NK-92 treated with Interleukin-12 subunit alpha and Interleukin-12 subunit beta, amount 100 ng/mL, for 24 hours (cell line): ENCODE measurements at regions not wholly inside any gene's neighbourhood (a gene's known extent, or its start where the extent isn't known, plus 50 kb on each side); places are given as distances from the start of the nearest gene placed in this dataset.

Experiments
- DNase-seq: peaks from one replicate; lab custom pipeline; 2025; lab: John Stamatoyannopoulos, UW

DNA sequence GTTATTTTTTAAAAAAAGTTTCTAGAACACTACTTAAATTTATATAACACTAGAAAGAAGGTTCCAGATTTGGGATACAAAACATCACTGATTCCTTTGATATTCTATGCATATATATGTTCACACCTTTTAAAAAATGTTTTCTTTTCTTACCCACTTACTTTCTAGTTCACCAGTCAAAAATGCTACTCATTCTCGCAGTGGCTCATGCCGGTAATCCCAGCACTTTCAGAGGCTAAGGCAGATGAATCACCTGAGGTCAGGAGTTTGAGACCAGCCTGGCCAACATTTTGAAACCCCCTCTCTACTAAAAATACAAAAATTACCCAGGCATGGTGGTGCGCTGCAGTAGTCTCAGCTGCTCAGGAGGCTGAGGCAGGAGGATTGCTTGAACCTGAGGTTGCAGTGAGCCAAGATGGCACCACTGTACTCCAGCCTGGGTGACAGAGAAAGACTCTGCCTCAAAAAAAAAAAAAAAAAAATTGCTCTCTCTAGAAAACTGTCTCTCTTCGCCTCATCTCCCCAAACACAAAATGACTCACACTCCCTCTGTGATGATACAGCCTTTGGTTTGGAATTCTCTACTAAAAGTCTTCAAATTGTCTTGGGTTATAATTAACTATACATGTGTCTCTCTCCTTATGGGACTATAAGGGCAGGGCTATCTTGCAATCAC is 52.6 kb upstream of the TGFBR2 start:
- no peak for DNase-seq

DNA sequence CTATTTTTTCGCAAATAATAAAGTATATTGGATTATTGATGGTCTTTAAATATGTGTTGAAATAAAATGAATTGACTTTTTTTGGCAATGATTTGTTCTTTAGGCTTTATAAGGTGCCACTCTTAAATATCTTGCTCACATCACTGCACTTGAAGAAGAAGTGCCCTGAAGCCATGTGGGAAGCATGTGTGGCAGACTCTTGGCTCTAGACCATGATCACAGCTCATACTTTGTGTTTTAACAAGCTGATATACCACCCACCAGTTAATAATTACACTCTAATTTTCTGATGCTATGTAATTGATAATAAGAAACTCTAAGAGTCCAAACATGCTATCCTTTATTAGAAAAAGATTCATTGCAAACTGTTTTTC is 52.1 kb upstream of the TGFBR2 start:
- no peak for DNase-seq

DNA sequence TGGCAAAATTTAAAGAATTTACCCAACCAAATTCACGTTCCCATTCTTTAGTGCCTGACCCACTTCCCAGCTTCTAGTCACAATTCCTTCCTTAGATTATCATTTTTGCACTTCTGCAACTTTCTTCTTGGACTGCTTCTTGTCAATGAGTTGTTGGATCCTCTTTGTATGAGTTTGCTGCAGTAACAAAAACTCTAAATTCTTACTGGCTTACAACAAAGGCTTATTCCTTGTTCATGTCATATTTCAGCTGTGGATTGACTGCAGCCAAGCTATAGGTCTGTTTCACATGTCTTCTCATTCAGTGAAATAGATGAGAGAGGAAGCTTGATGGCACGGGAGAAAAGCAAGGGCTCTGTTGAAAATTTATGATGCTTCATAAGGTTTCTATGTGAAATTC is 50.4 kb upstream of the TGFBR2 start:
- DNase-seq, result no peak
